Esophagus muscularis mucosa (tissue), 4 donors: ENCODE measurements at regions not wholly inside any gene's neighbourhood (a gene's known extent, or its start where the extent isn't known, plus 50 kb on each side); places are given as distances from the start of the nearest gene placed in this dataset.

Experiments
- DNase-seq: peaks from one replicate; pipeline ENCODE4 v3.0.0-alpha.2; 2017; ENCODE audit errors: extremely low spot score
- H3K27ac ChIP-seq, 4 donors: fragments of 200-600 bp; sonication (generic); replicated peaks in 1 of 4; 1 replicate in 3 of 4; 2 replicates in 1 of 4; pipeline ENCODE4 v1.5.1; 2016 to 2019; ENCODE audit warnings: mild to moderate bottlenecking in 1 of 4
- H3K27me3 ChIP-seq, 4 donors: fragments of 200-600 bp; sonication (generic); one replicate each; pipeline versions ENCODE4 v1.5.1 to v1.6.0; 2016 to 2019
- H3K36me3 ChIP-seq, 4 donors: fragments of 200-600 bp; sonication (generic); one replicate each; pipeline ENCODE4 v1.5.1; 2016 to 2019
- H3K4me1 ChIP-seq, 4 donors: fragments of 200-600 bp; sonication (generic); one replicate each; pipeline ENCODE4 v1.5.1; 2016 to 2019
- H3K4me3 ChIP-seq, 4 donors: fragments of 200-600 bp; sonication (generic); 1 replicate in 2 of 4; 2 replicates in 2 of 4; pipeline ENCODE4 v1.5.1; 2016 to 2019; ENCODE audit warnings: mild to moderate bottlenecking in 4 of 4, moderate library complexity in 1 of 4
- H3K9me3 ChIP-seq, 4 donors: fragments of 200-600 bp; sonication (generic); 1 replicate in 3 of 4; 2 replicates in 1 of 4; pipeline ENCODE4 v1.5.1; 2016 to 2019
- CTCF ChIP-seq, 3 experiments: fragments of 200-600 bp in 2 of 3; fragments of 450-650 bp in 1 of 3; sonication (generic) in 2 of 3; IDR thresholded peaks; one replicate each; pipeline ENCODE4 v1.5.1; 2017 to 2019; ENCODE audit warnings: antibody characterized with exemption in 3 of 3, mild to moderate bottlenecking in 2 of 3, moderate library complexity in 1 of 3
- EP300 ChIP-seq: sonication (generic); formaldehyde crosslinking; IDR thresholded peaks from one replicate; pipeline ENCODE4 v1.6.1; 2017; ENCODE audit warnings: antibody characterized with exemption
- POLR2A ChIP-seq: fragments of 450-650 bp; IDR thresholded peaks from one replicate; pipeline ENCODE4 v1.6.1; 2017; ENCODE audit warnings: antibody characterized with exemption, moderate library complexity, mild to moderate bottlenecking, low read depth
- POLR2AphosphoS5 ChIP-seq, 2 donors: sonication (generic); formaldehyde crosslinking; IDR thresholded peaks; one replicate each; pipeline ENCODE4 v1.6.1; 2017; ENCODE audit warnings: antibody characterized with exemption in 2 of 2
- WGBS: methylation state at CpG from one replicate; pipeline ENCODE4 v1.1.5; 2018; 5-methylcytosine and 5-hydroxymethylcytosine counted together
- intact Hi-C: fragments of 100-400 bp; cut with DNase I; formaldehyde crosslinking; loops from one replicate; pipeline ENCODE4 v1.15.1; 2023

- TF ChIP-seq POLR2A, result no peak
- TF ChIP-seq POLR2AphosphoS5 (IDR thresholded peaks at IDR 0.05), result no peak
- TF ChIP-seq CTCF (IDR thresholded peaks at IDR 0.05), result no peak
- TF ChIP-seq EP300, result no peak
- Histone ChIP-seq H3K27me3 (no peaks in the 10 kb centered on the region), H3K36me3 (no peaks in the 10 kb centered on the region), H3K4me3 (no peak overlapping the region), H3K9me3 (no peaks in the 10 kb centered on the region), H3K27ac (no peak overlapping the region), H3K4me1 (no peaks in the 10 kb centered on the region)
- intact Hi-C loops, result no loop called here
- 20% methylated on average over 1 of the region's 1 CpG for WGBS
- peak; percentile 10 for DNase-seq
Observed at GRCh38 chr17:13134076-13134475, 116.2 kb upstream of the ELAC2 start.

GRCh38 chr17:13131225-13131624, 113.4 kb upstream of the ELAC2 start:
- Histone ChIP-seq H3K27me3 (no peaks in the 10 kb centered on the region), H3K36me3 (no peaks in the 10 kb centered on the region), H3K4me1 (no peaks in the 10 kb centered on the region), H3K27ac (no peak overlapping the region), H3K4me3 (no peak overlapping the region), H3K9me3 (no peaks in the 10 kb centered on the region)
- WGBS, result 67% methylated on average over 5 of the region's 5 CpGs
- no peak for DNase-seq
- intact Hi-C loops, result no loop called here
- no peak for TF ChIP-seq CTCF (IDR thresholded peaks at IDR 0.05)
- no peak for TF ChIP-seq POLR2AphosphoS5 (IDR thresholded peaks at IDR 0.05)
- TF ChIP-seq EP300, result no peak
- no peak for TF ChIP-seq POLR2A

GRCh38 chr17:13129356-13129755, 111.5 kb upstream of the ELAC2 start:
- TF ChIP-seq EP300, result no peak
- no peak for TF ChIP-seq POLR2A
- no peak for TF ChIP-seq CTCF (IDR thresholded peaks at IDR 0.05)
- no peak for TF ChIP-seq POLR2AphosphoS5 (IDR thresholded peaks at IDR 0.05)
- 81% methylated on average over 2 of the region's 2 CpGs for WGBS
- Histone ChIP-seq H3K4me1 (no peaks in the 10 kb centered on the region), H3K4me3 (no peak overlapping the region), H3K9me3 (no peaks in the 10 kb centered on the region), H3K27me3 (no peaks in the 10 kb centered on the region), H3K27ac (no peak overlapping the region), H3K36me3 (no peaks in the 10 kb centered on the region)
- no peak for DNase-seq
- intact Hi-C loops, result no loop called here

- 100% methylated on average over 1 of the region's 1 CpG for WGBS
- TF ChIP-seq EP300 (no peak), POLR2AphosphoS5 (IDR thresholded peaks at IDR 0.05) (no peak), CTCF (IDR thresholded peaks at IDR 0.05) (no peak), POLR2A (no peak)
- Histone ChIP-seq H3K36me3 (no peaks in the 10 kb centered on the region), H3K4me1 (no peaks in the 10 kb centered on the region), H3K4me3 (no peak overlapping the region), H3K9me3 (no peaks in the 10 kb centered on the region), H3K27ac (no peak overlapping the region), H3K27me3 (no peaks in the 10 kb centered on the region)
- intact Hi-C loops, result no loop called here
- DNase-seq, result no peak
Observed at GRCh38 chr17:13128676-13129075, 110.8 kb upstream of the ELAC2 start.

GRCh38 chr17:13127921-13128602, 110.2 kb upstream of the ELAC2 start:
- peak; percentile 68 for DNase-seq
- no peak overlapping the region for H3K4me3 ChIP-seq
- no peaks in the 10 kb centered on the region for H3K4me1 ChIP-seq
- intact Hi-C loops, result no loop called here
- no peaks in the 10 kb centered on the region for H3K36me3 ChIP-seq
- WGBS, result 93% methylated on average over 8 of the region's 8 CpGs
- H3K9me3 ChIP-seq, result no peaks in the 10 kb centered on the region
- no peak overlapping the region for H3K27ac ChIP-seq
- TF ChIP-seq EP300, result no peak
- no peak for TF ChIP-seq POLR2AphosphoS5 (IDR thresholded peaks at IDR 0.05)
- no peak for TF ChIP-seq POLR2A
- TF ChIP-seq CTCF (IDR thresholded peaks at IDR 0.05), result no peak
- no peaks in the 10 kb centered on the region for H3K27me3 ChIP-seq
